ENCODE measurements at regions not wholly inside any gene's neighbourhood (a gene's known extent, or its start where the extent isn't known, plus 50 kb on each side); places are given as distances from the start of the nearest gene placed in this dataset.

DNA sequence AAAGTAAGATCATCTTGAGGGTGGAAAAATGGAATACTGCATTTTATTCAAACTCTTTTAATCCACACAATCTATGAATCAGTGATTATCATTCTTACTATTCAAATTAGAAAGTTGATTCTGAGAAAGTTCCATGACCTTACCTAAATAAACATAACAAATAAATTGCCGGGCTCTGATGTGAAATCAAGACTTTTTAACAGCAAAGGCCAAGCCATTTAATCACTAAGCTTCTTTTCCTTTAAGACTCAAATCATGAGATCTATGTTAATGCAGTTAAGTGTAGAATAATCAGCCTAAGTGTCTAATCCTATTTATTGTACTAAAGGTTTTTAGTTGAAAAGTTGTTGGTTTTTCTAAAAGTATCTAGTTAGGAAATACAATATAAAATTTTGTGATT is 857.0 kb downstream of the SI start (continued):
- TF ChIP-seq, protein P1, sequence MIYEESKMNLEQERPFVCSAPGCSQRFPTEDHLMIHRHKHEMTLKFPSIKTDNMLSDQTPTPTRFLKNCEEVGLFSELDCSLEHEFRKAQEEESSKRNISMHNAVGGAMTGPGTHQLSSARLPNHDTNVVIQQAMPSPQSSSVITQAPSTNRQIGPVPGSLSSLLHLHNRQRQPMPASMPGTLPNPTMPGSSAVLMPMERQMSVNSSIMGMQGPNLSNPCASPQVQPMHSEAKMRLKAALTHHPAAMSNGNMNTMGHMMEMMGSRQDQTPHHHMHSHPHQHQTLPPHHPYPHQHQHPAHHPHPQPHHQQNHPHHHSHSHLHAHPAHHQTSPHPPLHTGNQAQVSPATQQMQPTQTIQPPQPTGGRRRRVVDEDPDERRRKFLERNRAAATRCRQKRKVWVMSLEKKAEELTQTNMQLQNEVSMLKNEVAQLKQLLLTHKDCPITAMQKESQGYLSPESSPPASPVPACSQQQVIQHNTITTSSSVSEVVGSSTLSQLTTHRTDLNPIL (CRISPR knock-in tag; IDR thresholded peaks at IDR 0.05; ENCODE audit: low read depth), result no peak
- TF ChIP-seq ZC3H10 (CRISPR knock-in tag; IDR thresholded peaks at IDR 0.05), result no peak
- TF ChIP-seq ZFP3 (CRISPR knock-in tag; IDR thresholded peaks at IDR 0.05), result no peak
- TF ChIP-seq OSR1 (CRISPR knock-in tag; IDR thresholded peaks at IDR 0.05), result no peak
- TF ChIP-seq RARB (CRISPR knock-in tag; IDR thresholded peaks at IDR 0.05), result no peak
- no peak for TF ChIP-seq CSDC2 (CRISPR knock-in tag; IDR thresholded peaks at IDR 0.05)
- no peak for TF ChIP-seq ZNF70 (CRISPR knock-in tag; IDR thresholded peaks at IDR 0.05)

DNA sequence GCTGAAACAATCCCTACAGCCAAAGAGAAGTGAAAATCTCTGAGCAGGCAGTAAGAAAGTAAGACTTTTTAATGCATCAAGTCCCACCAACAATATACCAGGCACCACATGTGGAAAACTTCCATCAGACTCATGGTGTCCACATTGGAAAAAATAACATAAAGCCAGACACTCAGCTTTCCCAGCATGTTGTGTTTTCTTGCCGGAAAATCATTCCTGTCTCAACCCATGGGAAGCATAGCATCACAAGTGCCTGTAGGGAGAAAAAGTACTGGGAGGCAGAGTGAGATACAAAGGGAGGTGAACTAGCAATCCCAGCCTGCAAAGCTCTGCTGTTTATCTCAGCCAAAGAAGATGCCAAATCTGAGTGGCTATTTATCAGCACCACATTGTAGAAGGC is 868.9 kb downstream of the SI start:
- no peak for ATAC-seq
- TF ChIP-seq PPARA (CRISPR knock-in tag; IDR thresholded peaks at IDR 0.05; ENCODE audit: borderline replicate concordance) (no peak), ZC3H10 (CRISPR knock-in tag; IDR thresholded peaks at IDR 0.05) (no peak), BACH2 (CRISPR knock-in tag; IDR thresholded peaks at IDR 0.05; ENCODE audit: borderline replicate concordance) (no peak), TOX (CRISPR knock-in tag; IDR thresholded peaks at IDR 0.05; ENCODE audit: borderline replicate concordance) (no peak), ZNF70 (CRISPR knock-in tag; IDR thresholded peaks at IDR 0.05) (no peak), CSDC2 (CRISPR knock-in tag; IDR thresholded peaks at IDR 0.05) (no peak), SNAI2 (CRISPR knock-in tag; IDR thresholded peaks at IDR 0.05) (no peak)
- TF ChIP-seq, protein P2, sequence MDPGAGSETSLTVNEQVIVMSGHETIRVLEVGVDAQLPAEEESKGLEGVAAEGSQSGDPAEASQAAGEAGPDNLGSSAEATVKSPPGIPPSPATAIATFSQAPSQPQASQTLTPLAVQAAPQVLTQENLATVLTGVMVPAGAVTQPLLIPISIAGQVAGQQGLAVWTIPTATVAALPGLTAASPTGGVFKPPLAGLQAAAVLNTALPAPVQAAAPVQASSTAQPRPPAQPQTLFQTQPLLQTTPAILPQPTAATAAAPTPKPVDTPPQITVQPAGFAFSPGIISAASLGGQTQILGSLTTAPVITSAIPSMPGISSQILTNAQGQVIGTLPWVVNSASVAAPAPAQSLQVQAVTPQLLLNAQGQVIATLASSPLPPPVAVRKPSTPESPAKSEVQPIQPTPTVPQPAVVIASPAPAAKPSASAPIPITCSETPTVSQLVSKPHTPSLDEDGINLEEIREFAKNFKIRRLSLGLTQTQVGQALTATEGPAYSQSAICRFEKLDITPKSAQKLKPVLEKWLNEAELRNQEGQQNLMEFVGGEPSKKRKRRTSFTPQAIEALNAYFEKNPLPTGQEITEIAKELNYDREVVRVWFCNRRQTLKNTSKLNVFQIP (CRISPR knock-in tag; IDR thresholded peaks at IDR 0.05; ENCODE audit: borderline replicate concordance, low read depth), result no peak

DNA sequence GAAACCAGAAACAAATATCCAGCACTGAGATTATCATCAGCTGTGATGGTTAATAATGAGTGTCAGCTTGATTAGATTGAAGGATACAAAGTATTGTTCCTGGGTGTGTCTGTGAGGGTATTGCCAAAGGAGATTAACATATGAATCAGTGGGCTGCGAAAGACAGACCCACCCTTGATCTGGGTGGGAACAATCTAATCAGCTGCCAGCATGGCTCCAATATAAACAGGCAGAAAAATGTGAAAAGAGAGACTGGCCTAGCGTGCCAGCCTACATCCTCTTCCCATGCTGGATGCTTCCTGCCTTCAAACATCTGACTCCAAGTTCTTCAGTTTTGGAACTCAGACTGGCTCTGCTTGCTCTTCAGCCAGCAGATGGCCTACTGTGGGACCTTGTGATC is 869.5 kb downstream of the SI start:
- TF ChIP-seq CSDC2 (CRISPR knock-in tag; IDR thresholded peaks at IDR 0.05), result no peak
- TF ChIP-seq, protein P2 (CRISPR knock-in tag; IDR thresholded peaks at IDR 0.05; ENCODE audit: borderline replicate concordance, low read depth), result no peak
- TF ChIP-seq, protein P3, sequence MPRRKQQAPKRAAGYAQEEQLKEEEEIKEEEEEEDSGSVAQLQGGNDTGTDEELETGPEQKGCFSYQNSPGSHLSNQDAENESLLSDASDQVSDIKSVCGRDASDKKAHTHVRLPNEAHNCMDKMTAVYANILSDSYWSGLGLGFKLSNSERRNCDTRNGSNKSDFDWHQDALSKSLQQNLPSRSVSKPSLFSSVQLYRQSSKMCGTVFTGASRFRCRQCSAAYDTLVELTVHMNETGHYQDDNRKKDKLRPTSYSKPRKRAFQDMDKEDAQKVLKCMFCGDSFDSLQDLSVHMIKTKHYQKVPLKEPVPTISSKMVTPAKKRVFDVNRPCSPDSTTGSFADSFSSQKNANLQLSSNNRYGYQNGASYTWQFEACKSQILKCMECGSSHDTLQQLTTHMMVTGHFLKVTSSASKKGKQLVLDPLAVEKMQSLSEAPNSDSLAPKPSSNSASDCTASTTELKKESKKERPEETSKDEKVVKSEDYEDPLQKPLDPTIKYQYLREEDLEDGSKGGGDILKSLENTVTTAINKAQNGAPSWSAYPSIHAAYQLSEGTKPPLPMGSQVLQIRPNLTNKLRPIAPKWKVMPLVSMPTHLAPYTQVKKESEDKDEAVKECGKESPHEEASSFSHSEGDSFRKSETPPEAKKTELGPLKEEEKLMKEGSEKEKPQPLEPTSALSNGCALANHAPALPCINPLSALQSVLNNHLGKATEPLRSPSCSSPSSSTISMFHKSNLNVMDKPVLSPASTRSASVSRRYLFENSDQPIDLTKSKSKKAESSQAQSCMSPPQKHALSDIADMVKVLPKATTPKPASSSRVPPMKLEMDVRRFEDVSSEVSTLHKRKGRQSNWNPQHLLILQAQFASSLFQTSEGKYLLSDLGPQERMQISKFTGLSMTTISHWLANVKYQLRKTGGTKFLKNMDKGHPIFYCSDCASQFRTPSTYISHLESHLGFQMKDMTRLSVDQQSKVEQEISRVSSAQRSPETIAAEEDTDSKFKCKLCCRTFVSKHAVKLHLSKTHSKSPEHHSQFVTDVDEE (CRISPR knock-in tag; IDR thresholded peaks at IDR 0.05), result no peak
- no peak for TF ChIP-seq ZC3H10 (CRISPR knock-in tag; IDR thresholded peaks at IDR 0.05)
- TF ChIP-seq TOX (CRISPR knock-in tag; IDR thresholded peaks at IDR 0.05; ENCODE audit: borderline replicate concordance), result no peak
- no peak for TF ChIP-seq OSR1 (CRISPR knock-in tag; IDR thresholded peaks at IDR 0.05)
- no peak for TF ChIP-seq PPARA (CRISPR knock-in tag; IDR thresholded peaks at IDR 0.05; ENCODE audit: borderline replicate concordance)
- no peak for TF ChIP-seq ZFP30 (CRISPR knock-in tag; IDR thresholded peaks at IDR 0.05)
- TF ChIP-seq ESRRG (CRISPR knock-in tag; IDR thresholded peaks at IDR 0.05), result no peak
- no peak for TF ChIP-seq TCF4 (CRISPR knock-in tag; IDR thresholded peaks at IDR 0.05; ENCODE audit: borderline replicate concordance)
- no peak for ATAC-seq

DNA sequence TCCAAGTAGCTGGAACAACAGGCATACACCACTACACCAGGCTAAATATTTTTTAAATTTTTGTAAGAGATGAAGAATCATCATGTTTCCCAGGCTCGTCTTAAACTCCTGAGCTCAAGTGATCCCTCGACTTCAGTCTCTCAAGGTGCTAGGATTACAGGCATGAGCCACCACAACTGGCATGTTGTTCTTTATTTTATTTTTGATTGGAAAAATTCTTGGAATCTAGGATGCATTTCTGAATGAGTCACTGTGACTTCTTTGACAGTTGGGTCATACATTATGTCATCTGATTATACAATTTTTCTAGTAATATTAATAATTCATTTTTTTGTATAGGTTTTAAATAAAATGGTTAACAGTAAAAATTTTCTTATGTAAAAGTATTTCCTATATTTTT is 870.2 kb downstream of the SI start:
- ATAC-seq, result no peak
- TF ChIP-seq, protein P2 (CRISPR knock-in tag; IDR thresholded peaks at IDR 0.05; ENCODE audit: borderline replicate concordance, low read depth), result no peak
- TF ChIP-seq GLIS3 (CRISPR knock-in tag; IDR thresholded peaks at IDR 0.05) (no peak), TOX (CRISPR knock-in tag; IDR thresholded peaks at IDR 0.05; ENCODE audit: borderline replicate concordance) (no peak), PPARA (CRISPR knock-in tag; IDR thresholded peaks at IDR 0.05; ENCODE audit: borderline replicate concordance) (no peak), ZC3H10 (CRISPR knock-in tag; IDR thresholded peaks at IDR 0.05) (no peak), ZNF70 (CRISPR knock-in tag; IDR thresholded peaks at IDR 0.05) (no peak), ISL1 (CRISPR knock-in tag; IDR thresholded peaks at IDR 0.05) (no peak), ARNTL (CRISPR knock-in tag; IDR thresholded peaks at IDR 0.05; ENCODE audit: borderline replicate concordance, low read depth) (no peak)
- TF ChIP-seq, protein P4, sequence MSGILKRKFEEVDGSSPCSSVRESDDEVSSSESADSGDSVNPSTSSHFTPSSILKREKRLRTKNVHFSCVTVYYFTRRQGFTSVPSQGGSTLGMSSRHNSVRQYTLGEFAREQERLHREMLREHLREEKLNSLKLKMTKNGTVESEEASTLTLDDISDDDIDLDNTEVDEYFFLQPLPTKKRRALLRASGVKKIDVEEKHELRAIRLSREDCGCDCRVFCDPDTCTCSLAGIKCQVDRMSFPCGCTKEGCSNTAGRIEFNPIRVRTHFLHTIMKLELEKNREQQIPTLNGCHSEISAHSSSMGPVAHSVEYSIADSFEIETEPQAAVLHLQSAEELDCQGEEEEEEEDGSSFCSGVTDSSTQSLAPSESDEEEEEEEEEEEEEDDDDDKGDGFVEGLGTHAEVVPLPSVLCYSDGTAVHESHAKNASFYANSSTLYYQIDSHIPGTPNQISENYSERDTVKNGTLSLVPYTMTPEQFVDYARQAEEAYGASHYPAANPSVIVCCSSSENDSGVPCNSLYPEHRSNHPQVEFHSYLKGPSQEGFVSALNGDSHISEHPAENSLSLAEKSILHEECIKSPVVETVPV (CRISPR knock-in tag; IDR thresholded peaks at IDR 0.05), result no peak
- TF ChIP-seq, protein P3 (CRISPR knock-in tag; IDR thresholded peaks at IDR 0.05), result no peak
- TF ChIP-seq, protein P1 (CRISPR knock-in tag; IDR thresholded peaks at IDR 0.05; ENCODE audit: low read depth), result no peak
